Mesothelial cell of epicardium (in vitro differentiated cells): ENCODE measurements at regions not wholly inside any gene's neighbourhood (a gene's known extent, or its start where the extent isn't known, plus 50 kb on each side); places are given as distances from the start of the nearest gene placed in this dataset.
"Not testable (repeated sequence)": the region's sequence is repeated elsewhere in the genome, so short reads cannot be mapped to it uniquely, and the experiment has no call there.

Experiments used
- DNase-seq, 2 experiments: peaks; one replicate each; pipeline ENCODE4 v3.0.0; 2021; ENCODE audit warnings: low spot score in 2 of 2; ENCODE audit not compliant: unreplicated experiment in 2 of 2
- H3K27ac Mint-ChIP-seq: 2 replicates; pipeline ENCODE4 v1.8.0; 2021; ENCODE audit warnings: mixed read lengths
- H3K27me3 Mint-ChIP-seq: 2 replicates; pipeline ENCODE4 v1.8.0; 2021; ENCODE audit warnings: low read depth, mixed read lengths
- H3K36me3 Mint-ChIP-seq: 2 replicates; pipeline ENCODE4 v1.8.0; 2021; ENCODE audit warnings: mixed read lengths
- H3K4me1 Mint-ChIP-seq: 2 replicates; pipeline ENCODE4 v1.8.0; 2021; ENCODE audit warnings: mixed read lengths
- H3K4me3 Mint-ChIP-seq: 2 replicates; pipeline ENCODE4 v1.8.0; 2021; ENCODE audit warnings: mild to moderate bottlenecking, moderate library complexity, mixed read lengths
- H3K9me3 Mint-ChIP-seq: 2 replicates; pipeline ENCODE4 v1.8.0; 2021; ENCODE audit warnings: mixed read lengths
- TF ChIP-seq, protein P1 (sequence below): fragments of 200-600 bp; sonication (generic); IDR thresholded peaks from one replicate; pipeline ENCODE4 v1.5.0; 2021; ENCODE audit warnings: antibody characterized with exemption; ENCODE audit not compliant: unreplicated experiment

DNA sequence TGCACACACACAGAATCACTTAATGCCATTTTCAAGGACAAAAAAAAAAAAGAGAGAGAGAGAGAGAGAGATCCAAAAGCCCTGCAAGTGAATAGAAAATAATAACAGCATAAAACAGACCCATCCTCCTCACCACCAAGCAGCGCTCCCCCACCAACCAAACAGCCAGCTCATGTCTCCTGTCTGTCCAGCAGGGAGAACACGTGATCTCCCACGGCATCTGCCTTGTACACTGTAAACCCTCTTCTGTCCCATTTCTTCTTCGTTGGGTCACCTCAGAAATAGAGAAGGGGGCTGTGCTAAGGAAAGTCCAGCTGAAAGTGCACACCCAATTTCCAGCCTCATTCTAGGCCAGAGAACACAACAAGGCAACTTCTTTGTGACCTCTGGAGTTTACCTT, 222.5 kb downstream of the EXOC5 start:
- no peaks in the 10 kb centered on the region for H3K9me3 Mint-ChIP-seq
- no peaks in the 10 kb centered on the region for H3K4me1 Mint-ChIP-seq
- no peak for DNase-seq
- TF ChIP-seq, protein P1, sequence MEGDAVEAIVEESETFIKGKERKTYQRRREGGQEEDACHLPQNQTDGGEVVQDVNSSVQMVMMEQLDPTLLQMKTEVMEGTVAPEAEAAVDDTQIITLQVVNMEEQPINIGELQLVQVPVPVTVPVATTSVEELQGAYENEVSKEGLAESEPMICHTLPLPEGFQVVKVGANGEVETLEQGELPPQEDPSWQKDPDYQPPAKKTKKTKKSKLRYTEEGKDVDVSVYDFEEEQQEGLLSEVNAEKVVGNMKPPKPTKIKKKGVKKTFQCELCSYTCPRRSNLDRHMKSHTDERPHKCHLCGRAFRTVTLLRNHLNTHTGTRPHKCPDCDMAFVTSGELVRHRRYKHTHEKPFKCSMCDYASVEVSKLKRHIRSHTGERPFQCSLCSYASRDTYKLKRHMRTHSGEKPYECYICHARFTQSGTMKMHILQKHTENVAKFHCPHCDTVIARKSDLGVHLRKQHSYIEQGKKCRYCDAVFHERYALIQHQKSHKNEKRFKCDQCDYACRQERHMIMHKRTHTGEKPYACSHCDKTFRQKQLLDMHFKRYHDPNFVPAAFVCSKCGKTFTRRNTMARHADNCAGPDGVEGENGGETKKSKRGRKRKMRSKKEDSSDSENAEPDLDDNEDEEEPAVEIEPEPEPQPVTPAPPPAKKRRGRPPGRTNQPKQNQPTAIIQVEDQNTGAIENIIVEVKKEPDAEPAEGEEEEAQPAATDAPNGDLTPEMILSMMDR, result no peak
- H3K27me3 Mint-ChIP-seq, result peaks cover 16% of the 10 kb centered on the region
- H3K36me3 Mint-ChIP-seq, result no peaks in the 10 kb centered on the region
- H3K4me3 Mint-ChIP-seq, result no peak overlapping the region
- H3K27ac Mint-ChIP-seq, result no peak overlapping the region

DNA sequence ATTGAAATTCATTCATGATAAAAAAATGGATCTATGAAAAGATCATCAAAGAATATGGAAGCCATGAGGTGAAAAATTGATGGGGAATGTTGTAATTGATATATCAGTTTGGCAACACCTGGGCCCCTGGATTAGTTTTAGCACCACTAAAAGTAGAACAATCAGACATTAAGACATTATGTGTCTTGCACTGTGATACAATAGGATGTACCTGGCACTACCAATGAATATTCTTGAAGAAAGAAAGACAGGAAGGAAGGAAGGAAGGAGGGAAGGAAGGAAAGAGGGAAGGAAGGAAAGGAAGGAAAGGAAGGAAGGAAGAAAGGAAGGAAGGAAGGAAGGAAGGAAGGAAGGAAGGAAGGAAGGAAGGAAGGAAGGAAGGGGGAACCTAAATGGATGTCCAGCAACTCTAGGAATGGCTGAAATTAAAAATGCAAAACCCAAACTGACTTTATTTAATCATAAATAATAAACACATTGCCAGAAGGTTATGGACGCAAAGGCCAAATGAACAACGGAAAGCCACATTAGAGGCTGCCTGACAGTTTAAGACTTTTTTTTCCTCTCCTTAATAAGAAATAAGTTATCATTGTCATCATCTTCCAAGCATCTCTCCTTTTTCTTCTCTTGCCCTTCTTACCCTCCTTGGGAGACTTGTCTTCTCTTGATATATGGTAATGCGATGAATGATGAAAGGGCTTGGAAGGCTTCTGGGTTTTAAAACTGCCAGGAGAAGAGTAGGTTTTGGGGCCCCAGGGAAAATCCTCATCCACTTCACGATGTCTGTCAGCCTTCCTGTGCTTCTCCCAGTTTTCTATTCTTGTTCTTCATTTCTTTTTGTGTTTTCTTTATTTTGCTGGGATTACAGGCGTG, 224.4 kb downstream of the EXOC5 start:
- not testable (repeated sequence) for H3K27ac Mint-ChIP-seq

DNA sequence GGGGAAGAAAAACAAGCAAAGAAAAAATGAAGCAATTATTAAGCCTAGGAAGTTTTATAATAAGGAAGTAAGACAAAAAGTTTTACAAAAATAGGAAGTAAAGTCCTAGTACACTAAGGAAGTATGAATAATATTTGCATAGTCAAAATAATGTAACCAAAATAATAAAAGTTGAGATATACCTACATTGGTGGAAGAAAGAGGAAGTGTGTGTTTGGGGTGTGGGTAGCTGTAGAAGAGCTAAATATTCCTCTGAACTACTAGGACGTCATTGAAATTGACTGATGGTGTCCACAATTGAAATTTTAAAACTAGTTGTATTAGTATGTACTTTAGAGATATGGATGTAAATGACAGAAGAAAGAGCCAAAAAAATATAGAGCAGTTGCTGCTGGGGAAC, 228.4 kb upstream of the OTX2 start:
- no peak overlapping the region for H3K4me3 Mint-ChIP-seq
- no peaks in the 10 kb centered on the region for H3K36me3 Mint-ChIP-seq
- H3K9me3 Mint-ChIP-seq, result no peaks in the 10 kb centered on the region
- no peaks in the 10 kb centered on the region for H3K4me1 Mint-ChIP-seq
- TF ChIP-seq, protein P1, result no peak
- DNase-seq, result no peak
- H3K27me3 Mint-ChIP-seq, result peaks cover 5% of the 10 kb centered on the region
- H3K27ac Mint-ChIP-seq, result no peak overlapping the region

More for the DNA sequence above, 224.4 kb downstream of the EXOC5 start:
- not testable (repeated sequence) for H3K36me3 Mint-ChIP-seq, H3K9me3 Mint-ChIP-seq, DNase-seq, H3K27me3 Mint-ChIP-seq, H3K4me1 Mint-ChIP-seq, H3K4me3 Mint-ChIP-seq

DNA sequence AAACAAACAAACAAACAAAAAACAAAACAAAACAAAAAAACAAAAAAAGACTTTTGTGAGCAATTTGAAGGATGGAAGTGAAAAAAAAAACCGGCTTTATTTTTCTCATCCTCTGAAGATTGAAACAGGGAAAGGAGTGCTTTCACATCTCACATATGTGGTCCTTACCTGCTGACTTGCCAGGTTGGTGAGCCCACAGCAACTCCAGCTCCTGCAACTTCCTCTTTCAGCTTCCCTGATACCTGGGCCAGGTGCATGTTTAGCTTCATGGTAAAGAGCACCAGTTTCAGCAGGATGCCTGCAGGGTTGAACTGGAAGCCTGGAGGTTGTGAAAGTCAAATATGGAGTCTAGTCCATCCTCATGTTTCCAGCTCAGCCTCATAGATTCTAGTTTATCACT, 221.2 kb upstream of the OTX2 start:
- no peak for DNase-seq
- Mint-ChIP-seq H3K27me3 (no peaks in the 10 kb centered on the region), H3K27ac (no peak overlapping the region), H3K9me3 (peaks cover 20% of the 10 kb centered on the region), H3K4me3 (no peak overlapping the region), H3K4me1 (no peaks in the 10 kb centered on the region), H3K36me3 (no peaks in the 10 kb centered on the region)
- TF ChIP-seq, protein P1, result no peak

DNA sequence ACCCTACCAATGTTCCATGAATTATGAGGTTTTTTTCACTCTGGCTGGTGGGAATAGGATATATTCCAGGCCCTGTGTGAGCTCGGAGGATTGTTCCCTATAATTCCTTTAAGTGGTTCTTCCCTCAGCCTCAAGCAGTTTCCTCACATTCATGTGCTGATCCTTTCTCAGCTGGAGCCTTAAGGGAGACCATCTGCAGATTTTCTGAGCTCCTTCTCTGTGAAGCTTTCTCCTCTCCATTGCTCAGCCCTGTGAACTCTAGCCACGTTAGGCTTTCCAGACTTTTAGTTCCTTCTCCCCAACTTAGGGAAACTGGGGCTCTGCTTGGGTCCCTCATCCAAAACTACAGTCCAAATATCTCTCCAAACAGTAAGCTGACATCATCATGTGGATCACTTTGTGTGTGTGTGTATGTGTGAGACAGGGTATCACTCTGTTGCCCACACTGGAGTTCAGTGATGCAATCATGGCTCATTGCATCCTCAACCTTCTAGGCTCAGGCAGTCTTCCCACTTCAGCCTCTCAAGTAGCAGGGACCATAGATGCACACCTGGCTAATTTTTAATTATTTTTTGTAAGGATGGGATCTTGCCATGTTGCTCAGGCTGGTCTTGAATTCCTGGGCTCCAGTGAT, 219.5 kb upstream of the OTX2 start:
- no peak for DNase-seq
- no peaks in the 10 kb centered on the region for H3K36me3 Mint-ChIP-seq

DNA sequence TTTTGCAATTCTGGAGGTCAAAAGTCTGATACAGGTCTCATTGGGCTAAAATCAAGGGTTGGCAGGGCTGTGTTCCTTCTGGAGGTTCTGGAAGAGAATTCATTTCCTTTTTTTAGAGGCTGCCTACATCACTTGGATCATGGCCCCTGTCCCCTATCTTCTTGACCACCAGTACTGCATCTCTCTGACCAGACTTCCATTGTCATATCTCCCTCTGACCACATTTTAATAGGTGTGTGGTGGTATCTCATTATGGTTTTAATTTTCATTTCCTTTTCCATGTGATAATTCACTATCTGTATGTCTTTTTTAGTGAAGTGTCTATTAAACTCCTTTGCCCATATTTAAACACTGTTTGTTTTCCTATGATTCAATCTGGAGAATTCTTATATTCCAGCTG, 215.2 kb upstream of the OTX2 start:
- no peak for DNase-seq
- TF ChIP-seq, protein P1, result no peak

More for the DNA sequence above, 219.5 kb upstream of the OTX2 start:
- TF ChIP-seq, protein P1, result no peak
- Mint-ChIP-seq H3K4me1 (no peaks in the 10 kb centered on the region), H3K27ac (no peak overlapping the region), H3K4me3 (no peak overlapping the region), H3K27me3 (no peaks in the 10 kb centered on the region), H3K9me3 (peaks cover 26% of the 10 kb centered on the region)

More for the DNA sequence above, 215.2 kb upstream of the OTX2 start:
- Mint-ChIP-seq H3K4me3 (no peak overlapping the region), H3K9me3 (peaks cover 22% of the 10 kb centered on the region), H3K36me3 (no peaks in the 10 kb centered on the region), H3K27ac (no peak overlapping the region), H3K27me3 (no peaks in the 10 kb centered on the region), H3K4me1 (no peaks in the 10 kb centered on the region)
